H1 (cell line): ENCODE measurements at regions not wholly inside any gene's neighbourhood (a gene's known extent, or its start where the extent isn't known, plus 50 kb on each side); places are given as distances from the start of the nearest gene placed in this dataset.

Experiments
- ATF3 ChIP-seq: IDR thresholded peaks from 2 replicates; pipeline ENCODE4 v1.6.1; 2011; ENCODE audit warnings: low read depth, mild to moderate bottlenecking, low read length; ENCODE audit not compliant: insufficient read depth
- CHD7 ChIP-seq: fragments of 300-600 bp; sonication (generic); IDR thresholded peaks from 2 replicates; pipeline ENCODE4 v1.7.1; 2012; ENCODE audit warnings: low read length, moderate library complexity, mild to moderate bottlenecking, inconsistent platforms; ENCODE audit not compliant: insufficient replicate concordance
- NANOG ChIP-seq: IDR thresholded peaks from 2 replicates; pipeline ENCODE4 v1.6.1; 2011; ENCODE audit warnings: low read length, low read depth, mild to moderate bottlenecking, inconsistent platforms; ENCODE audit not compliant: insufficient read depth, poor library complexity, severe bottlenecking

GRCh38 chr12:4141348-4142270 is 132.0 kb upstream of the CCND2 start (continued):
- no peak for TF ChIP-seq CHD7
- no peak for TF ChIP-seq NANOG
- TF ChIP-seq ATF3, result no peak
